Body of pancreas (tissue), 4 donors: ENCODE measurements at regions not wholly inside any gene's neighbourhood (a gene's known extent, or its start where the extent isn't known, plus 50 kb on each side); places are given as distances from the start of the nearest gene placed in this dataset.
A peak's percentile ranks its signal among the peaks of the same experiment; 100 is the strongest.

Experiments
- ATAC-seq: fragments of 150-250 bp; one replicate; pipeline ENCODE4 v1.9.1; 2016
- DNase-seq, 4 donors: peaks; one replicate each; pipeline ENCODE4 v3.0.0-alpha.2; 2019
- H3K27ac ChIP-seq, 4 donors: fragments of 200-600 bp; sonication (generic); 1 replicate in 3 of 4; 2 replicates in 1 of 4; pipeline versions ENCODE4 v1.5.1 to v1.6.1; 2016 to 2019; ENCODE audit warnings: mild to moderate bottlenecking in 1 of 4, mixed read lengths in 1 of 4, moderate library complexity in 1 of 4
- H3K27me3 ChIP-seq, 2 donors: fragments of 200-600 bp; sonication (generic); one replicate each; pipeline ENCODE4 v1.6.0; 2016; ENCODE audit warnings: mild to moderate bottlenecking in 1 of 2
- H3K36me3 ChIP-seq, 2 donors: fragments of 200-600 bp; sonication (generic); replicated peaks in 1 of 2; 2 replicates each; pipeline ENCODE4 v1.5.1; 2016; ENCODE audit warnings: low read depth in 2 of 2; ENCODE audit not compliant: insufficient read depth in 1 of 2
- H3K4me1 ChIP-seq: fragments of 200-600 bp; sonication (generic); one replicate; pipeline ENCODE4 v1.6.0; 2016
- H3K4me3 ChIP-seq, 2 donors: fragments of 200-600 bp; sonication (generic); 1 replicate in 1 of 2; 2 replicates in 1 of 2; pipeline ENCODE4 v1.5.1; 2016 to 2019
- H3K9me3 ChIP-seq, 3 donors: fragments of 200-600 bp; sonication (generic); 1 replicate in 2 of 3; 2 replicates in 1 of 3; pipeline ENCODE4 v1.5.1; 2016
- POLR2A ChIP-seq, 3 donors: fragments of 450-650 bp; IDR thresholded peaks; one replicate each; pipeline ENCODE4 v1.6.1; 2016; ENCODE audit warnings: antibody characterized with exemption in 3 of 3, mild to moderate bottlenecking in 2 of 3
- WGBS, 2 donors: methylation state at CpG; one replicate each; pipeline ENCODE4 v1.1.5; 2017; 5-methylcytosine and 5-hydroxymethylcytosine counted together
- intact Hi-C: fragments of 100-400 bp; cut with DNase I; formaldehyde crosslinking; loops from one replicate; pipeline ENCODE4 v1.15.1; 2023
- TF ChIP-seq, protein P1 (sequence below), 7 experiments: fragments of 450-650 bp in 4 of 7; fragments of 200-600 bp in 3 of 7; sonication (generic) in 3 of 7; IDR thresholded peaks; one replicate each; pipeline ENCODE4 v1.5.1; 2016 to 2019; ENCODE audit warnings: antibody characterized with exemption in 7 of 7

DNA sequence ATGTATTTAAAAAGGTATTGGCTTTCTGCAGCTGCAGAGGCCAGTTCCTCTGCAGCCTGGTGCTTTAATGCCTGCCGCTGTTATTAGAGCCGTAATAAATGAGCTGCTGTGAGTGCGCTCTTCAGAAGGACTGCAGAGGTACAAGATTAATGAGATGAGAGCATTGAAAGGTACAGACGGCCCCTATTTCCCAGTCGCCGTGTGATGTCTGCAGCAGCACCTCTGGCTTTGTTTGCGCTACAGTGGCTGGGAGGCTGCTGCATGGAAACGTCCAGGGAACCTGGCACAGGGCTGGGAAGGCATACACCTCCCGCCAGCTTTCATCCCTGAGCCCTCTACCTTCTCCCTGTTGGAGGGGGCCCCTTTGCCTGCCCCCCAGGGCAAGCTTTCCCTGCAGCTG, 383.8 kb upstream of the ZMIZ1 start:
- ATAC-seq: peak; percentile 43
- DNase-seq: peak in 3 of 4 donors; percentile 33 to 38 (median 36)
- peak overlapping the region in 2 of 4 donors; percentile 35 to 37 for H3K27ac ChIP-seq
- intact Hi-C loops: no loop called here
- TF ChIP-seq, protein P1, sequence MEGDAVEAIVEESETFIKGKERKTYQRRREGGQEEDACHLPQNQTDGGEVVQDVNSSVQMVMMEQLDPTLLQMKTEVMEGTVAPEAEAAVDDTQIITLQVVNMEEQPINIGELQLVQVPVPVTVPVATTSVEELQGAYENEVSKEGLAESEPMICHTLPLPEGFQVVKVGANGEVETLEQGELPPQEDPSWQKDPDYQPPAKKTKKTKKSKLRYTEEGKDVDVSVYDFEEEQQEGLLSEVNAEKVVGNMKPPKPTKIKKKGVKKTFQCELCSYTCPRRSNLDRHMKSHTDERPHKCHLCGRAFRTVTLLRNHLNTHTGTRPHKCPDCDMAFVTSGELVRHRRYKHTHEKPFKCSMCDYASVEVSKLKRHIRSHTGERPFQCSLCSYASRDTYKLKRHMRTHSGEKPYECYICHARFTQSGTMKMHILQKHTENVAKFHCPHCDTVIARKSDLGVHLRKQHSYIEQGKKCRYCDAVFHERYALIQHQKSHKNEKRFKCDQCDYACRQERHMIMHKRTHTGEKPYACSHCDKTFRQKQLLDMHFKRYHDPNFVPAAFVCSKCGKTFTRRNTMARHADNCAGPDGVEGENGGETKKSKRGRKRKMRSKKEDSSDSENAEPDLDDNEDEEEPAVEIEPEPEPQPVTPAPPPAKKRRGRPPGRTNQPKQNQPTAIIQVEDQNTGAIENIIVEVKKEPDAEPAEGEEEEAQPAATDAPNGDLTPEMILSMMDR (IDR thresholded peaks at IDR 0.05): no peak
- TF ChIP-seq POLR2A (IDR thresholded peaks at IDR 0.05): no peak
- H3K27me3 ChIP-seq: no peaks in the 10 kb centered on the region
- no peaks in the 10 kb centered on the region for H3K9me3 ChIP-seq
- 63 to 67% methylated on average over 9 of the region's 9 CpGs for WGBS, 2 donors
- peaks cover 17% of the 10 kb centered on the region for H3K4me1 ChIP-seq
- no peaks in the 10 kb centered on the region for H3K36me3 ChIP-seq
- no peak overlapping the region for H3K4me3 ChIP-seq

GRCh38 chr10:78685466-78686103, 383.2 kb upstream of the ZMIZ1 start:
- H3K9me3 ChIP-seq: no peaks in the 10 kb centered on the region
- H3K27me3 ChIP-seq: no peaks in the 10 kb centered on the region
- 60 to 66% methylated on average over 7 of the region's 7 CpGs for WGBS, 2 donors
- peak overlapping the region in 2 of 4 donors; percentile 35 to 37 for H3K27ac ChIP-seq
- no peak for DNase-seq
- peak; percentile 57 for ATAC-seq
- H3K4me1 ChIP-seq: peaks cover 17% of the 10 kb centered on the region
- intact Hi-C loops: no loop called here
- no peaks in the 10 kb centered on the region for H3K36me3 ChIP-seq
- no peak overlapping the region for H3K4me3 ChIP-seq
- TF ChIP-seq POLR2A (IDR thresholded peaks at IDR 0.05): no peak
- TF ChIP-seq, protein P1 (IDR thresholded peaks at IDR 0.05): no peak

GRCh38 chr10:78686444-78687060, 382.2 kb upstream of the ZMIZ1 start:
- Histone ChIP-seq H3K4me1 (peaks cover 17% of the 10 kb centered on the region), H3K27ac (no peak overlapping the region), H3K4me3 (no peak overlapping the region), H3K36me3 (no peaks in the 10 kb centered on the region), H3K27me3 (no peaks in the 10 kb centered on the region), H3K9me3 (no peaks in the 10 kb centered on the region)
- no peak for ATAC-seq
- intact Hi-C loops: no loop called here
- WGBS, 2 donors: 80 to 82% methylated on average over 10 of the region's 10 CpGs
- TF ChIP-seq POLR2A (IDR thresholded peaks at IDR 0.05): no peak
- TF ChIP-seq, protein P1 (IDR thresholded peaks at IDR 0.05): no peak
- DNase-seq: no peak

DNA sequence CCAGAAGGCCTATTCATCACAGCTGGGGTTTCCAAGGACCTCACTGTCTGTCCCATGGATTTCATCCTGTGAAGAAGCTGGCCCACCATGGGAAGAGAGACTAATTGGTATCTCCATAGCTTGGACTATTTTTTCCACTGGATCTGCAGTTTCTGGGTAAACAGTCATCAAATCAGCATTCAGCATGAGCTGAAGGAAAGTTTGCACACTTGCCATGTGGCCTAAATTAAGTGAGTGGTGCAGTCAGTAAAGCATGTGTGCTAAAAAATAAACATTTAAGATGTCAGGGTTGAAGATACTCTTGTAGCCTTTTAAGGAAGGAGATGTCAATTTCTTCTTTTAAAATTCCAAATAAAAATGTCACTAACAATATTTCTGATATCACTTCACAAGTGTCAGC, 381.1 kb upstream of the ZMIZ1 start:
- H3K9me3 ChIP-seq: no peaks in the 10 kb centered on the region
- TF ChIP-seq POLR2A (IDR thresholded peaks at IDR 0.05): no peak
- TF ChIP-seq, protein P1 (IDR thresholded peaks at IDR 0.05): no peak
- no peak for DNase-seq
- no peak overlapping the region for H3K27ac ChIP-seq
- ATAC-seq: no peak
- intact Hi-C loops: no loop called here
- no peaks in the 10 kb centered on the region for H3K36me3 ChIP-seq
- H3K27me3 ChIP-seq: no peaks in the 10 kb centered on the region
- H3K4me1 ChIP-seq: peaks cover 17% of the 10 kb centered on the region
- no peak overlapping the region for H3K4me3 ChIP-seq
